ENCODE measurements at regions not wholly inside any gene's neighbourhood (a gene's known extent, or its start where the extent isn't known, plus 50 kb on each side); places are given as distances from the start of the nearest gene placed in this dataset.
"Not testable (repeated sequence)": the region's sequence is repeated elsewhere in the genome, so short reads cannot be mapped to it uniquely, and the experiment has no call there.

- Histone ChIP-seq H3K4me3 (no peak overlapping the region), H3K27ac (no peak overlapping the region), H3K4me1 (no peaks in the 10 kb centered on the region), H3K27me3 (ENCODE audit: insufficient read depth in 3 of 3, low read length in 2 of 3) (no peaks in the 10 kb centered on the region), H3K9me3 (no peaks in the 10 kb centered on the region), H3K36me3 (ENCODE audit: insufficient read depth in 1 of 2, low read depth in 1 of 2) (no peaks in the 10 kb centered on the region)
- ATAC-seq (no peak), DNase-seq (no peak)
- no peak for TF ChIP-seq CTCF (IDR thresholded peaks at IDR 0.05)
- WGBS, 3 donors: 63 to 66% (median 64%) methylated on average over 3 of the region's 3 CpGs
- intact Hi-C loops (cut with DNase I): no loop called here
These were observed 128.1 kb upstream of the KCNJ18 start for GRCh38 chr17:21564262-21564661.

- 81 to 90% (median 83%) methylated on average over 6 of the region's 6 CpGs for WGBS, 3 donors
- H3K27me3 ChIP-seq (ENCODE audit: insufficient read depth in 3 of 3, low read length in 2 of 3); H3K27ac ChIP-seq; H3K4me1 ChIP-seq; H3K36me3 ChIP-seq (ENCODE audit: insufficient read depth in 1 of 2, low read depth in 1 of 2); H3K4me3 ChIP-seq; H3K9me3 ChIP-seq; intact Hi-C loops (cut with DNase I); DNase-seq; ATAC-seq: not testable (repeated sequence)
These were observed 127.6 kb upstream of the KCNJ18 start for GRCh38 chr17:21564757-21565156.

- ATAC-seq; H3K4me3 ChIP-seq; H3K36me3 ChIP-seq (ENCODE audit: insufficient read depth in 1 of 2, low read depth in 1 of 2); H3K27me3 ChIP-seq (ENCODE audit: insufficient read depth in 3 of 3, low read length in 2 of 3); DNase-seq; intact Hi-C loops (cut with DNase I); H3K9me3 ChIP-seq; H3K4me1 ChIP-seq; H3K27ac ChIP-seq: not testable (repeated sequence)
- 63 to 77% (median 71%) methylated on average over 2 of the region's 2 CpGs for WGBS, 3 donors
These were observed 121.9 kb upstream of the KCNJ18 start for GRCh38 chr17:21570427-21570826.

- H3K36me3 ChIP-seq (ENCODE audit: insufficient read depth in 1 of 2, low read depth in 1 of 2); H3K27me3 ChIP-seq (ENCODE audit: insufficient read depth in 3 of 3, low read length in 2 of 3); H3K4me3 ChIP-seq; ATAC-seq; intact Hi-C loops (cut with DNase I); H3K4me1 ChIP-seq; H3K9me3 ChIP-seq; H3K27ac ChIP-seq; DNase-seq: not testable (repeated sequence)
- WGBS, 3 donors: 63 to 75% (median 68%) methylated on average over 1 of the region's 1 CpG
These were observed 120.2 kb upstream of the KCNJ18 start for GRCh38 chr17:21572148-21572547.

- DNase-seq; H3K9me3 ChIP-seq; H3K27ac ChIP-seq; ATAC-seq; H3K27me3 ChIP-seq (ENCODE audit: insufficient read depth in 3 of 3, low read length in 2 of 3); intact Hi-C loops (cut with DNase I); H3K36me3 ChIP-seq (ENCODE audit: insufficient read depth in 1 of 2, low read depth in 1 of 2); H3K4me1 ChIP-seq: not testable (repeated sequence)
- peak overlapping the region; percentile 59 for H3K4me3 ChIP-seq
- 73 to 75% (median 73%) methylated on average over 36 of the region's 36 CpGs for WGBS, 3 donors
These were observed 118.9 kb upstream of the KCNJ18 start for GRCh38 chr17:21573271-21573960.

- no peak for TF ChIP-seq CTCF (IDR thresholded peaks at IDR 0.05)
- Histone ChIP-seq H3K4me3 (peak overlapping the region; percentile 59), H3K4me1 (no peaks in the 10 kb centered on the region), H3K36me3 (ENCODE audit: insufficient read depth in 1 of 2, low read depth in 1 of 2) (no peaks in the 10 kb centered on the region), H3K9me3 (no peaks in the 10 kb centered on the region), H3K27ac (no peak overlapping the region), H3K27me3 (ENCODE audit: insufficient read depth in 3 of 3, low read length in 2 of 3) (no peaks in the 10 kb centered on the region)
- peak; percentile 57 to 82 (median 78) for ATAC-seq
- WGBS, 3 donors: 28 to 35% (median 30%) methylated on average over 35 to 38 of the region's 39 CpGs
- intact Hi-C loops (cut with DNase I): no loop called here
- DNase-seq: peak; percentile 65 to 80
These were observed 118.2 kb upstream of the KCNJ18 start for GRCh38 chr17:21573961-21574610.

- DNase-seq; H3K36me3 ChIP-seq (ENCODE audit: insufficient read depth in 1 of 2, low read depth in 1 of 2); H3K27ac ChIP-seq; H3K9me3 ChIP-seq; intact Hi-C loops (cut with DNase I); H3K27me3 ChIP-seq (ENCODE audit: insufficient read depth in 3 of 3, low read length in 2 of 3); H3K4me1 ChIP-seq: not testable (repeated sequence)
- peak overlapping the region; percentile 59 for H3K4me3 ChIP-seq
- WGBS, 3 donors: 55 to 65% (median 62%) methylated on average over 5 to 7 of the region's 16 CpGs
- peak in 2 of 4 donors; percentile 13 for ATAC-seq
These were observed 117.6 kb upstream of the KCNJ18 start for GRCh38 chr17:21574611-21575255.

GRCh38 chr17:21578783-21579182 lies 113.5 kb upstream of the KCNJ18 start:
- ATAC-seq; H3K4me3 ChIP-seq; H3K27ac ChIP-seq; DNase-seq; H3K9me3 ChIP-seq; intact Hi-C loops (cut with DNase I); H3K27me3 ChIP-seq (ENCODE audit: insufficient read depth in 3 of 3, low read length in 2 of 3); H3K4me1 ChIP-seq; H3K36me3 ChIP-seq (ENCODE audit: insufficient read depth in 1 of 2, low read depth in 1 of 2): not testable (repeated sequence)
